GM19023 (cell line): ENCODE measurements at regions not wholly inside any gene's neighbourhood (a gene's known extent, or its start where the extent isn't known, plus 50 kb on each side); places are given as distances from the start of the nearest gene placed in this dataset.
"Not testable (repeated sequence)": the region's sequence is repeated elsewhere in the genome, so short reads cannot be mapped to it uniquely, and the experiment has no call there.

Experiments used
- ATAC-seq: cut with Tn5 transposase; IDR thresholded peaks from one replicate; pipeline ENCODE4 v1.9.1; 2021; ENCODE audit warnings: mild to moderate bottlenecking, moderate library complexity; ENCODE audit not compliant: unreplicated experiment

DNA sequence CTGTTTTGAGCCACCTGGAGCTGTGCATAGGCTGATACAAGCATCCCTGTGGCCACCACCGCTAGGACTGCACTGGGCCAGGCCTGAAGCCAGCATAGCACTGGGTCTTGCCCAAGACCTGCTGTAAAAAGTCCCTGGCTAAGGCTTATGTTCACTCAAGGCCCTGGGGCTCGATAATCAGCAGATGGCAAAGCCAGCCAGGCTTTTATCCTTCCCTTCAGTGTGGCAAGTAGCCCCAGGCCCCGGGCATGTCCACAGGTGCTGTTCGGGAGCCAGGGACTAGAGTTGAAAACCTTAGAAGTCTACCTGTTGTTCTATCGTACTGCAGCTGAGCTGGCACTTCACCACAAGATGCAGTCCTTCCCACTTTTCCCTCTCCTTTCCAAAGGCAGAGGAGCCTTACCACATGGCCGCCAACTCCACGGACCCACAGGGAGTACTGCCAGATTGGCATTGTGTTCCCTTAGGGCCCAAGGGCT, 226.4 kb upstream of the ZNF217 start:
- no peak for ATAC-seq

DNA sequence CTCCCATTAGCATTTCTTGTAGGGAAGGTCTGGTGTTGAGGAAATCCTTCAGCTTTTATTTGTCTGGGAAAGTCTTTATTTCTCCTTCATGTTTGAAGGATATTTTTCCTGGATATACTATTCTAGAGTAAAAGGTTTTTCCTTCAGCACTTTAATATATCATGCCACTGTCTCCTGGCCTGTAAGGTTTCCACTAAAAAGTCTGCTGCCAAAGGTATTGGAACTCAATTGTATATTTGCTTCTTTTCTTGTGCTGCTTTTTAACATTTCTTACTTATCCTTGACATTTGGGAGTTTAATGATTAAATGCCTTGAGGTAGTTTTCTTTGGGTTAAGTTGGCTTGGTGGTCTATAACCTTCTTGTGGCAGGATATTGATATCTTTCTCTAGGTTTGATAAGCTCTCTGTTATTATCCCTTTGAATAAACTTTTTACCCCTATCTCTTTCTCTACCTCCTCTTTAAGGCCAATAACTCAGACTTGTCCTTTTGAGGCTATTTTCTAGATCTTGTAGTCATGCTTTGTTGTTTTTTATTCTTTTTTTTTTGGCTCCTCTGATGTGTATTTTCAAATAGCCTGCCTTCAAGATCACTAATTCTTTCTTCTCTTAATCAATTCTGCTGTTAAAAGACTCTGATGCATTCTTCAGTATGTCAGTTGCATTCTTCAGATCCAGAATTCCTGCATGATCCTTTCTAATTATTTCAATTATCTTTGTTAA, 225.0 kb upstream of the ZNF217 start:
- no peak for ATAC-seq

DNA sequence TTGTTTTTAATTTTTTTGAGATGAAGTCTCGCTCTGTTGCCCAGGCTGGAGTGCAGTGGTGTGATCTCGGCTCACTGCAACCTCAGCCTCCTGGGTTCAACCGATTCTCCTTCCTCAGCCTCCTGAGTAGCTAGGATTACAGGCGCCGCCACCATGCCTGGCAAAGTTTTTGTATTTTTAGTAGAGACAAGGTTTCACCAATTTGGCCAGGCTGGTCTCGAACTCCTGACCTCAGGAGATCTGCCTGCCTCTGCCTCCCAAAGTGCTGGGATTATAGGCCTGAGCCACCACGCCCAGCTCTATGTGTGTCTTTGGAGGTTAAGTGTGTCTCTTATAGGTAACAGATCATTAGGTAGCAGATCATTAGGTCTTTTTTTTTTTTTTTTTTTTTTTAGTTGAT, 223.9 kb upstream of the ZNF217 start:
- ATAC-seq: not testable (repeated sequence)

DNA sequence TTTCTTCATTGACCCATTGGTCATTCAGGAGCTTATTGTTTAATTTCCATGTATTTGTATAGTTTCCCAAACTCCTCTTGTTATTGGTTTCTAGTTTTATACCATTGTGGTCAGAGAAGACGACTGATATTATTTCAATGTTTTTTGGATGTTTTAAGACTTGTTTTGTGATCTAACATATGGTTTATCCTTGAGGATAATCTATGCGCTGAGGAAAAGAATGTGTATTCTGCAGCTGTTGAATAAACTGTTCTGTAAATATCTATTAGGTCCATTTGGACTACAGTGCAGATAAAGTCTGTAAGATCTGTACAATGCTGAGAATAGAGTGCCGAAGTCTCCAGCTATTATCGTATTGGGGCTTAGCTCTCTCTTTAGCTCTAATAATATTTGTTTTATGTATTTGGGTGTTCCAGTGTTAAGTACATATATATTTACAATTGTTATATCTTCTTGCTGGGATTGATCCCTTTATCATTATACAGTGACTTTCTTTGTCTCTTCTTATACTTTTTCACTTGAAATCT, 223.3 kb upstream of the ZNF217 start:
- no peak for ATAC-seq

DNA sequence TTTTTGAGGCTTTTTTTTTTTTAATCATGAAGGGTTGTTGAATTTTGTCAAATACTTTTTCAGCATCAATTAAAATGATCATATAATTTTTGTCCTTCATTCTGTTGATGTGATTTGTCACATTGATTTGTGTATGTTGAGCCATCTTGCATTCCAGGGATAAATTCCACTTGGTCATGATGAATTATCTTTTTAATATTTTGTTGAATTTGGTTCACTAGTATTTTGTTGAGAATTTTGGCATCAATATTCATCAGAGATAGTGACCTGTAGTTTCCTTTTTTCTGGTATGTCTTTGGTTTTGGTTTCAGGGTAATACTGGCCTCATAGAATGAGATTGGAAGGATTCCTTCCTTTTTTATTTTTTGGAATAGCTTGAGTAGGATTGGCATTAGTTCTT, 221.9 kb upstream of the ZNF217 start:
- no peak for ATAC-seq

DNA sequence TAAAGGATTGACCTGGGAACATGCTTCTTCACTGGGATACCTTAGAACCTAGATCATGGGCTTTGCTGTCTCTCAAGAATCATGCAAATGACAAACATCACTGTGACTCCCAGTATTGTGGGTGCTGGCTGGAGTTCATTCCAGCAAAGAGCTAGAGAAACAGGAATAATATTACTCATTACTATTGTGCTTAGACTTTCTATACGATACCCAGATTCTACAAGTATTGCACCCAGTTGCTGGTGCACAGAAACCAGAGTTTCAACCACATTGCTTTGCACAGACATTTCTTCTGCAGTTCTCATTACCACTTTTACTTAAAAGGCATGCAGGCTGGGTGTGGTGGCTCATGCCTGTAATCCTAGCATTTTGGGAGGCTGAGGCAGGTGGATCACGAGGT, 220.4 kb upstream of the ZNF217 start:
- no peak for ATAC-seq

DNA sequence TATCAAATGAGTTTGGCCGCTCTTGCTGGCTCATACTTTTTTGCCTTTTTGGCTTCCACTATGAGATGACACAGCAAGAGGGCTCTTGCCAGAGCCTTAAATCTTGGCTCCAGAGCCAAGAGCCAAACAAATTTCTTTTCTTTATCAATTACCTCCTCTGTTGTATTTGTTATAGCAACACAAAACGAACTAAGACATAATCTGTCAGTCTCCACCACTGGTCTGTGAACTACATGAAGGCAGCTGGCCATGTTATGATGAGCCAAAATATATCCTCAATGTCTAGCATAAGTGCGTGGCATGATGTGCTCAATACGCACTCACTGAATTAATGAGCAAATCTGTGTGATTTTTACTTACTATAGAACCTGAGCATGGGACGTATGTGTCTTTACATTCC, 220.0 kb upstream of the ZNF217 start:
- ATAC-seq: no peak

DNA sequence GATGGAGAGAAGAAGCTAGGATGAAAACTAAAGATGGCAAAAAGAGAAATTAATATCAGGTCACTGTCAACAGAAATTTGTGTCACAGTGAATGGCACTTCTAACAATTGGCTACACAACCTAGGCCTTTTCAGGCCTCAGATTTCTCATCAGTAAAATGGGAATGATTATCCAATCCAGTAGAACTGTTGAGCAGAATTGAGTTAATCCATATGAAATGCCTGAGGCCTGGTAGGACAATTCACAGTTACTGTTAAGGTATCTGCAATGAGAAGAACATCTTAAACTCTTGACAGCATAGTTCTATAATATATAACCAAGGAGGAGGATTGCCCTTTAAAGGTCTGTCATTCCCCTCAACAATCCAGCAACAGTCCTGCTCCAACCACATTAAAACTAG, 217.9 kb upstream of the ZNF217 start:
- no peak for ATAC-seq

DNA sequence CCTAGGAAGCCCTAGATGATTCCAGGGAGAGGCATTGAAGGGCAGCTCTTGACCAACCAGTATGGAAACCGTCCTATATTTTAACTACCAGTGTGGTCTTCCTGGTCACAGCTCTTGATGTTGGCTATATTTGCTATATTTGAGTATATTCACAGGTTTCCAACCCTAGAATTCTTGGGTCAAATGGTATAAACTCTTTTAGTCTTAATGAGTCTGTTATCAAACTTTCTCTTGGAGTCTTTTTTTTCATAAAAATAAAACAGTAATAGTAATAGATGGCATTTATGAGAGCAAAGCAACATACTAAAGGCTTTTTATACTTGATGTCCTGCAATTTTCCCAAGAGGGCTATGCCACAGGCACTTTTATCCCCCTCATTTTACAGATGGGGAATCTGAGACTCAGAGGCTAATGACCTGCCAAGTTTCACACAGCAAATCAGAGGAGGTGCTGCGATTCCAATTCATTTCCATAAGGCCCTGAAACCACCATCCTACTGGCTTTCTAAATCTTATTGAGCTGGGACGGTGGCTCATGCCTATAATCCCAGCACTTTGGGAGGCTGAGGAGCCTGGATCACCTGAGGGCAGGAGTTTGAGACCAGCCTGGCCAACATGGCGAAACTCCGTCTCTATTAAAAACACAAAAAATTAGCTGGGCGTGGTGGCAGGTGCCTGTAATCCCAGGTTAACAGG, 217.2 kb upstream of the ZNF217 start:
- ATAC-seq: no peak

DNA sequence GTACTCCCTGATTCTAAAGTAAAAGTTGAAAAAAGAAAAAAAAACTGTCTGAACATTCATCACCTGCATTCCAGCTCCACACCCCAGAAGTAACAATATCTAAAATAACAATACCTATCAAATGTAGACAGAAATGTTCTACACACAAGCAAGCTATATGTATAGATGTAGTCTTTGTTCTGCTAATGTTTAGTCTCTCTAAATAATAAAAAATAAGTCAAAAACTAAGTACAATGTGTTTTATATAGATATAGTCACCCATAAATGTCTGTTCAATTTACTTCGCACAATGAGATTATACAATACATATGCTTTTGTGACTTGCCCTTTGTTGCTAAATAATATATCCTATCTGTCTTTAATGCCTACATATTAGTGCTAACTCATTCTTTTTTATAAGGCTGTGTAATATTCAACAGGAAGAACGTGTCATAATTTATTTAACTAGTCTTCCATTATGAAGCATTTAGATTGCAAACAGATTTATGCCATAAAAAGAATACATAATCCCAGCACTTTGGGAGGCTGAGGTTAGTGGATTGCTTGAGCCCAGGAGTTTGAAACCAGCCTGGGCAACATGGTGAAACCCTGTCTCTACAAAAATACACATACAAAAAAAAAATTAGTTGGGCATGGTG, 216.2 kb upstream of the ZNF217 start:
- no peak for ATAC-seq

DNA sequence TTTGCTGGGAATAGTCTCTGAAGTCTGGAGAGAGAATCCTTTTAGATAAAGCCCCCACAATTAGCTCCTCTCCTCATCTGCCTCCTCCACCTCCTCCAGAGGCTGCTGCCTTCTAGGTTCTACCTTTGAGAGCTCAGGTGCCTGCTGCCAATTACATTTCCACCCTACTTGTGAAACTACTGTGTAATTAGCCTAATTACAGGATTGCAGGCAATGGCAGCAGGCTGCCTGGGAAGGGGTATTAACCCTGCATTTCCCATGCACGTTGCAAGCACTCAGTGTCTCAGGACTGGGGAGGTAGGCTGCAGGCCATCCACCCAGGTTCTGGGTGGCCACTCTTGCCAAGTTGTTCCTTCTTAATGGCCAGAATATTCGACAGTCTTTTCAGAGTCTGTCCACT, 215.6 kb upstream of the ZNF217 start:
- ATAC-seq: no peak

DNA sequence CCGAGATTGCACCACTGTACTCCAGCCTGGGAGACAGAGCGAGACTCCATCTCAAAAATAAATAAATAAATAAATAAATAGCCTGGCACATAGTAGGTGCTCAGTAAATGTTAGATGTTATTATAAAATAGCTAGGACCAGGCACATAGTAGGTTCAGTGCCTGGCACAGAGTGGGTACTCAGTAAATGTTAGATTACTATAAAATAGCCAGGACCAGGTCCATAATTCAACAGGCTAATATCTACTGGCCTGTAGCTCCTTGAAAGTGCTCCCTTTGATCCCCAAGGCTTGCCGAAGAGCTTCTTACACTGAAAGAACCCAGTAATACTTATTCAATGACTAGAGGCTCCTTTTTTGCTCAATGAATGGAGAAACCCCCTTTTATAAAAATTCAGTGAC, 215.1 kb upstream of the ZNF217 start:
- ATAC-seq: no peak

DNA sequence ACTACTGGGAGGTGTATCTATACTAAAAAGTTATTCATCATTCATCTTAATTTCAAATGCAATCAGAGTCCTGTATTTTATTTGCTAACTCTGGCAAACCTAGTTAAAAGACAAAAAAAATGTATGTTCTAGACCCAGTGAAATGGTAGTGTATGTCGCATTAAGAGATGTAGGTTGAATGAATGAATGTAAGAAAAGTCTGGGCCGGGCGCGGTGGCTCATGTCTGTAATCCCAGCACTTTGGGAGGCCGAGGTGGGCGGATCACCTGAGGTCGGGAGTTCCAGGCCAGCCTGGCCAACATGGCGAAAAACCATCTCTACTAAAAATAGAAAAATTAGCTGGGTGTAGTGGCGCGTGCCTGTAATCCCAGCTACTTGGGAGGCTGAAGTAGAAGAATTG, 214.7 kb upstream of the ZNF217 start:
- ATAC-seq: not testable (repeated sequence)

DNA sequence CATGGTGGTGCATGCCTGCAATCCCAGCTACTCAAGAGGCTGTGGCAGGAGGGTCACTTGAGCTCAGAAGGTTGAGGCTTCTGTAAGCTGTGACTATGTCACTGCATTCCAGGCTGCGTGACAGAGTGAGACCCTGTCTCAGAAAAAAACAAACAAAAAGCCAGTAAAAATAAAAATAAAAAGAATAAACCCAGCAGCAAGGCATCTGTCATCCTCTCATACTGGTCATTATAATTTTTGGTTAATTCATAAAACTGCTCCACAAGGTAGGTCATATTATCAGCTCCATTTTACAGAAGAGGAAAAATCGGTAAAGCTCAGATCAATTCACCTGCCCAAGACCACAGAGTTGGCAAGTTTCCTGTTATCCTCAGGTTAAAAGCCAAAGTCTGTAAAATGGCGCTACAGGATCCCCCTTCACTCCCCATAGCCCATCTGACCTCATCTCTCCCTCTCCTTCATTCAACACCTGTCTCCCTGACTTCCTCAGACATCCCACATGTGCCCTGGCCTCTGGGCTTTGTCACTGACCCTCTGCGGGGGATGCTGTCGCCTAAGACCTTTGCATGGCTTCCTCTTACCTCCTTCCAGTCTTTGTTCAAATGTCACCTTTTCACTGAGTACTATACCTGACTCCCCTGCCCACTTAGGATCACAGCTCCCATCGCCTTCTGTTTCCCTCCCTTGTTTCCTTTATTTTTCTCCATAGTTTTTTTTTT, 213.2 kb upstream of the ZNF217 start:
- ATAC-seq: no peak

DNA sequence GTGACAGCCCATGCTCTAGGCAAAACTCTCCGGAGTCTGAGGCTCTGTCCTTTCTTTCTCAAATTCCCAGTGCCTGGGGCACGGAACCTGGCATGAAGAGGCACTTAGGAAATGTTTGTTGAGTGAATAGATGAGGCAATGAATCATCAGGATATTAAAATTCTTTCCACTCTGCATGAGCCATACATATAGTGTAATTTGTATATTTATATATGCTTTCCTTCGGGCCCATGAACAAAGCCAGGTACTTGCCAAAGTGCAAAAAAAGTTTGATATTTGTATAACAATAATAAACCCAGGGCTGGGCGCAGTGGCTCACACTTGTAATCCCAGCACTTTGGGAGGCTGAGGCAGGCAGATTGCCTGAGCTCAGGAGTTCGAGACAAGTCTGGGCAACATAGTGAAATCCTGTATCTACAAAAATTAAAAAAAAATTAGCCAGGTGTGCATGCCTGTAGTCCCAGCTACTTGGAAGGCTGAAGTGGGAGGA, 212.3 kb upstream of the ZNF217 start:
- ATAC-seq: no peak

DNA sequence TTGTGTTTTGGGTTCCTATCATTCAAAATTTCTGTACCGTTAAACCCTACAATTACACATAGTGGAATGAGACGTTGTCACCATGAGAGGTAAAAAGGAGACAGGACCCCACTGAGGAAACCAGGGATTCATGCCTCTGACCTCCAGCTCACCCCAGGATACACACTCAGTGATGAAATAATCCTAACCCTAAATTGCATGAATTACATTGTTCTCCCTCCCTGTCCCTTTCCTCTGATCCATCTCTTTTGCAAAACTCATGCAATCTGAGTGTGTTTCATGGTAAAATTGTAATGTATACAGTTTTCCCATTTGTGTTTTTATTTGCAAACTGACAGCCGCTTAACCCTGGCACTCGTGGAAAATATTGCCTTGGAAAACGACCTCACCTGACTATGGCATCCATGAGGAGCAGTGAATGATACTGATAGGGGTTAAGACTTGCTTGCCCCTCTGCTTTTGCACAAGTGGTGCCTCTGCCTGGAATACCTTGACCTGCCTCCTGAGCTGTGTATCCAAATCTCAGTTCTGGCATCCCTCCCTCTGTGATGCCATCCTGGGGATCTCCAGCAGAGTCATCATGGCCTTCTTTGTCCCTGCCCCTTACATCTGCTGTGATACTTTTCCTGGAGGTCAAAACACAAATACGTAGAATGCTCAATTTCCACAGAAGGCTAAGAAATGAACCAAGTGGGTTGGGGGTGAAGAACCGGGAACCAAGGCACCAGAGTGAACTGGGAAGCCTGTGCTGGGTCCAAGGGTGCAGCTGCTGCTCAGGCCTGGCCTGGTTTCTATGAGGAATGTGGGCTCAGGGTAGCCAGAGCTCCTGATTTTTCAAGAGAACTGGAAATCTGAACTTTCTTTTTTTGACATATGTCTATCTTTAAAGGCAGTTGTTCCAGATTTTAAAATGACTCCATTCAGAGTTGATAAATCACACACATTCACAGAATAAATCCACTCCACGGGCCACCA, 211.6 kb upstream of the ZNF217 start:
- ATAC-seq: no peak

DNA sequence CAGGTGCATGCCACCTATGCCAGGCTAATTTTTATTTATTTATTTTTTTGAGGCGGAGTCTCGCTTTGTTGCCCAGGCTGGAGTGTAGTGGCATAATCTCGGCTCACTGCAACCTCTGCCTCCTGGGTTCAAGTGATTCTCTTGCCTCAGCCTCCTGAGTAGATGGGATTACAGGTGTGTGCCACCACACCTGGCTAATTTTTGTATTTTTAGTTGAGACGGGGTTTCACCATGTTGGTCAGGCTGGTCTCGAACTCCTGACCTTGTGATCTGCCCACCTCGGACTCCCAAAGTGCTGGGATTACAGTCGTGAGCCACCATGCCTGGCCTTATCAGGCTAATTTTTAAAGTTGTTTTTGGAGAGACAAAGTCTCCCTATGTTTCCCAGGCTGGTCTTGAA, 210.7 kb upstream of the ZNF217 start:
- ATAC-seq: not testable (repeated sequence)

DNA sequence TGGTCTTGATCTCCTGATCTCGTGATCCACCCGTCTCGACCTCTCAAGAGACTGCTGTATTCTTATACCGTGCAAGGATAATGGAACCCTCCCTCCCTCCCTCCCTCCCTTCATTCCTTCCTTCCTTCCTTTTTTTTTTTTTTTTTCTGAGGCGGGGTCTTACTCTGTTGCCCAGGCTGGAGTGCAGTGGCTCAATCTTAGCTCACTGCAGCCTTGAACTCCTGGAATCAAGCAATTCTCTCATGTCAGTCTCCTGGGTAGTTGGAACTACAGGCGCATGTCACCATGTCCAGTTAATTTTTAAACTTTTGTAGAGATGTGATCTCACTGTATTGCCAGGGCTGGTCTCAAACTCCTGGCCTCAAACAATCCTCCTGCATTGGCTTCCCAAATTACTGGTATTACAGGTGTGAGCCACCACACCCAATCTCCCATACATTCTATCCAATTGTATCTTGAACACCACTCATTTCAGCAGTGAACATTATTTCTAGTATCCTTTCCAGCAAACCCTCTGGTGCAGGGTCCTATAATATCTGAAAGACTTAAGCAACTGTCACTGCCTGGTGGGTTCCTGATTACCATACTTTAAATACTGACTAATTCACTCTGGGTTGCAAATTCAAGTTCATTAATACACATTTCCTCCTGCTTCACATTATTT, 210.0 kb upstream of the ZNF217 start:
- no peak for ATAC-seq

DNA sequence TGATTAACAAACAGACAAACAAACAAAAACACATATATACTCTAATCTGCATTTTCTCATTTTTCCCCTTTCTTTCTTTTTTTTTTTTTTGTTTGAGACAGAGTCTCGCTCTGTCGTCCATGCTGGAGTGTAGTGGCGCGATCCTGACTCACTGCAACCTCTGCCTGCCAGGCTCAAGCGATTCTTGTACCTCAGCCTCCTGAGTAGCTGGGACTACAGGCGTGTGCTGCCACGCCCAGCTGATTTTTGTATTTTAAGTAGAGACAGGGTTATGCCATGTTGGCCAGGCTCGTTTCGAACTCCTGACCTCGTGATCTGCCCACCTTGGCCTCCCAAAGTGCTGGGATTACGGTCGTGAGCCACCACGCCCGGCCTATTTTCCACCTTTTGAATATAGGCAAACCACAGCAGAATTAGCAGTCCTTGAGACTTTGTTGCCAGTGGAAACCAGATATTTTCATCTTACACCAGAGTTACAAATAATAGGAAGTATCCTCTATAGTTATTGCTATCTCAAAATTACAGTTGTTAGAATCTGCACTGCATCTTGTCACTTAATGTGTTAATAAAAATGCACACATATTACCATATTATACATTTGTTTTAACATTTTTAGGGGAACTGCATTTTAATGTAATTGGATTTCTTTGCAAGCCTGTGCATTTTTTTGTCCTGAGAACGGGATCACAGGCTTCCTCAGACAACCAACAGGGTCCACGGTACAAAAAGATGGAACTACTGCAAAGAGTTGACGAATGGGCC, 208.2 kb upstream of the ZNF217 start:
- ATAC-seq: no peak
